ENCODE measurements at regions not wholly inside any gene's neighbourhood (a gene's known extent, or its start where the extent isn't known, plus 50 kb on each side); places are given as distances from the start of the nearest gene placed in this dataset.

GRCh38 chr21:28541371-28542112 lies 451.1 kb downstream of the LTN1 start:
- H3K4me3 ChIP-seq (ENCODE audit: low read depth, low read length), result no peak overlapping the region
- no peak for TF ChIP-seq CTCF (IDR thresholded peaks at IDR 0.05; ENCODE audit: low read depth, low read length, missing control alignments)
- in situ Hi-C loops (cut with HindIII; ENCODE audit: low sequenced_read_pairs), result no loop called here
- no peak for DNase-seq (ENCODE audit: low read depth)

- TF ChIP-seq CTCF (IDR thresholded peaks at IDR 0.05; ENCODE audit: low read depth, low read length, missing control alignments), result no peak
- in situ Hi-C loops (cut with HindIII; ENCODE audit: low sequenced_read_pairs), result no loop called here
- H3K4me3 ChIP-seq (ENCODE audit: low read depth, low read length), result no peak overlapping the region
- no peak for DNase-seq (ENCODE audit: low read depth)
Observed at GRCh38 chr21:28540514-28540913, 452.2 kb downstream of the LTN1 start.

- no peak for TF ChIP-seq CTCF (IDR thresholded peaks at IDR 0.05; ENCODE audit: low read depth, low read length, missing control alignments)
- no peak overlapping the region for H3K4me3 ChIP-seq (ENCODE audit: low read depth, low read length)
- DNase-seq (ENCODE audit: low read depth), result no peak
- in situ Hi-C loops (cut with HindIII; ENCODE audit: low sequenced_read_pairs), result no loop called here
Observed at GRCh38 chr21:28539623-28539988, 453.1 kb downstream of the LTN1 start.

GRCh38 chr21:28538987-28539622 lies 453.6 kb downstream of the LTN1 start:
- in situ Hi-C loops (cut with HindIII; ENCODE audit: low sequenced_read_pairs), result no loop called here
- H3K4me3 ChIP-seq (ENCODE audit: low read depth, low read length), result no peak overlapping the region
- TF ChIP-seq CTCF (IDR thresholded peaks at IDR 0.05; ENCODE audit: low read depth, low read length, missing control alignments), result no peak
- DNase-seq (ENCODE audit: low read depth), result peak; percentile 65

- in situ Hi-C loops (cut with HindIII; ENCODE audit: low sequenced_read_pairs), result no loop called here
- TF ChIP-seq CTCF (IDR thresholded peaks at IDR 0.05; ENCODE audit: low read depth, low read length, missing control alignments), result no peak
- no peak overlapping the region for H3K4me3 ChIP-seq (ENCODE audit: low read depth, low read length)
- DNase-seq (ENCODE audit: low read depth), result peak; percentile 67
Observed at GRCh38 chr21:28537371-28538079, 455.2 kb downstream of the LTN1 start.

- no peak for DNase-seq (ENCODE audit: low read depth)
- no peak for TF ChIP-seq CTCF (IDR thresholded peaks at IDR 0.05; ENCODE audit: low read depth, low read length, missing control alignments)
- in situ Hi-C loops (cut with HindIII; ENCODE audit: low sequenced_read_pairs), result no loop called here
- H3K4me3 ChIP-seq (ENCODE audit: low read depth, low read length), result no peak overlapping the region
Observed at GRCh38 chr21:28532446-28532845, 460.2 kb downstream of the LTN1 start.

Measured in astrocyte of the cerebellum (primary cell).